KMS-11 (cell line): ENCODE measurements at regions not wholly inside any gene's neighbourhood (a gene's known extent, or its start where the extent isn't known, plus 50 kb on each side); places are given as distances from the start of the nearest gene placed in this dataset.

Source experiments
- H2AFZ ChIP-seq: fragments of 200-600 bp; sonication (generic); 2 replicates; pipeline ENCODE4 v1.6.1; 2016; ENCODE audit warnings: antibody characterized with exemption, mixed run types, low read depth
- H3K27ac ChIP-seq: fragments of 200-600 bp; sonication (generic); 2 replicates; pipeline ENCODE4 v1.6.1; 2016; ENCODE audit warnings: mild to moderate bottlenecking, mixed run types
- H3K27me3 ChIP-seq: fragments of 200-600 bp; sonication (generic); 2 replicates; pipeline ENCODE4 v1.6.1; 2017; ENCODE audit warnings: mild to moderate bottlenecking, low read depth, mixed run types, moderate library complexity; ENCODE audit not compliant: insufficient read depth
- H3K36me3 ChIP-seq: fragments of 200-600 bp; sonication (generic); 2 replicates; pipeline ENCODE4 v1.6.1; 2017; ENCODE audit warnings: mild to moderate bottlenecking, mixed run types; ENCODE audit not compliant: insufficient read depth
- H3K4me1 ChIP-seq: fragments of 200-600 bp; sonication (generic); 2 replicates; pipeline ENCODE4 v1.6.1; 2016; ENCODE audit warnings: mild to moderate bottlenecking, low read depth, mixed run types; ENCODE audit not compliant: poor library complexity, severe bottlenecking
- H3K4me2 ChIP-seq: fragments of 200-600 bp; sonication (generic); 2 replicates; pipeline ENCODE4 v1.7.0; 2016; ENCODE audit warnings: mild to moderate bottlenecking, mixed run types
- H3K4me3 ChIP-seq: fragments of 200-600 bp; sonication (generic); IDR thresholded peaks from 2 replicates; pipeline ENCODE4 v1.6.1; 2017; ENCODE audit warnings: low read depth, low read length, mixed read lengths; ENCODE audit not compliant: insufficient read depth
- H3K79me2 ChIP-seq: fragments of 200-600 bp; sonication (generic); 2 replicates; pipeline ENCODE4 v1.6.1; 2016; ENCODE audit warnings: low read depth, mixed run types; ENCODE audit not compliant: insufficient read depth
- H3K9ac ChIP-seq: fragments of 200-600 bp; sonication (generic); 2 replicates; pipeline ENCODE4 v1.6.1; 2016; ENCODE audit warnings: mild to moderate bottlenecking, mixed run types
- H4K20me1 ChIP-seq: fragments of 200-600 bp; sonication (generic); 2 replicates; pipeline ENCODE4 v1.6.1; 2016; ENCODE audit warnings: mild to moderate bottlenecking, mixed run types; ENCODE audit not compliant: insufficient read depth
- CTCF ChIP-seq: fragments of 200-600 bp; sonication (generic); conservative IDR thresholded peaks from 2 replicates; pipeline ENCODE4 v1.6.1; 2017; ENCODE audit warnings: low read depth, mild to moderate bottlenecking, antibody characterized with exemption, low read length, moderate library complexity, mixed read lengths

GRCh38 chr12:118908811-118909210, 72.5 kb upstream of the SRRM4 start:
- H3K27me3 ChIP-seq: no peaks in the 10 kb centered on the region
- H3K4me2 ChIP-seq: no peak overlapping the region
- TF ChIP-seq CTCF: no peak
- no peaks in the 10 kb centered on the region for H3K79me2 ChIP-seq
- H3K36me3 ChIP-seq: no peaks in the 10 kb centered on the region
- no peak overlapping the region for H3K27ac ChIP-seq
- no peak overlapping the region for H3K9ac ChIP-seq
- no peak overlapping the region for H2AFZ ChIP-seq
- no peaks in the 10 kb centered on the region for H3K4me1 ChIP-seq
- H4K20me1 ChIP-seq: no peaks in the 10 kb centered on the region
- H3K4me3 ChIP-seq: no peak overlapping the region

GRCh38 chr12:118912697-118913270, 68.6 kb upstream of the SRRM4 start:
- Histone ChIP-seq H2AFZ (no peak overlapping the region), H3K4me3 (no peak overlapping the region), H3K4me2 (no peak overlapping the region), H3K79me2 (no peaks in the 10 kb centered on the region), H3K4me1 (no peaks in the 10 kb centered on the region), H3K9ac (no peak overlapping the region), H4K20me1 (no peaks in the 10 kb centered on the region), H3K27ac (no peak overlapping the region), H3K36me3 (no peaks in the 10 kb centered on the region), H3K27me3 (no peaks in the 10 kb centered on the region)
- TF ChIP-seq CTCF: no peak

GRCh38 chr12:118921761-118922160, 59.6 kb upstream of the SRRM4 start:
- Histone ChIP-seq H3K4me2 (no peak overlapping the region), H2AFZ (no peak overlapping the region), H3K4me1 (no peaks in the 10 kb centered on the region), H3K4me3 (no peak overlapping the region), H4K20me1 (no peaks in the 10 kb centered on the region), H3K27ac (no peak overlapping the region), H3K79me2 (no peaks in the 10 kb centered on the region), H3K36me3 (no peaks in the 10 kb centered on the region), H3K27me3 (no peaks in the 10 kb centered on the region), H3K9ac (no peak overlapping the region)
- no peak for TF ChIP-seq CTCF

- Histone ChIP-seq H3K4me3 (no peak overlapping the region), H3K36me3 (no peaks in the 10 kb centered on the region), H2AFZ (no peak overlapping the region), H3K27ac (no peak overlapping the region), H3K4me2 (no peak overlapping the region), H3K4me1 (no peaks in the 10 kb centered on the region), H4K20me1 (no peaks in the 10 kb centered on the region), H3K9ac (no peak overlapping the region), H3K27me3 (no peaks in the 10 kb centered on the region), H3K79me2 (no peaks in the 10 kb centered on the region)
- no peak for TF ChIP-seq CTCF
Observed at GRCh38 chr12:118922405-118922804, 58.9 kb upstream of the SRRM4 start.
